GM12892 (cell line): ENCODE measurements at regions not wholly inside any gene's neighbourhood (a gene's known extent, or its start where the extent isn't known, plus 50 kb on each side); places are given as distances from the start of the nearest gene placed in this dataset.

Experiments
- POLR2A ChIP-seq: IDR thresholded peaks from 2 replicates; pipeline ENCODE4 v1.6.1; 2011; ENCODE audit warnings: low read depth, low read length, control low read depth
- POLR2AphosphoS5 ChIP-seq: IDR thresholded peaks from 2 replicates; pipeline ENCODE4 v1.6.1; 2011; ENCODE audit warnings: low read depth, low read length, control low read depth
- TAF1 ChIP-seq: IDR thresholded peaks from 2 replicates; pipeline ENCODE4 v1.6.1; 2011; ENCODE audit warnings: low read depth, mild to moderate bottlenecking, control low read depth, low read length, borderline replicate concordance

DNA sequence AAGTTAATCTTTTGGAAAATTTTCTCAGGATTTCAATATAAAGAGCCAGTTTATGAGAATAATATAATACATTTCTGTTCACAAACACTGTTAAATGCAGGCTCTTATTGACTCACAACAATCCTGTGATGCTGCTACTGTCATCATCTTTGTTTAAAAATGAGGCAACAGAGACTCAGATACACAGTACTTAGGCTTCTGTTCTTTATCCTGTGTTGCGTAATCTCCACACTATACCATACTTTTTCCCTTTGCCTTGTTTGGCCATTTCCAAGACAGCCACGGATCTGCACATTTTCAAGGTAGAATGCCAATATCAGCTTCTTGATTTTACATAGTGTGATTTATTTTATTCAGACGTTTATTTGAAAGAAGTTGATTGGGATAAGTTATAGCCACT is 699.0 kb upstream of the CITED2 start:
- no peak for TF ChIP-seq POLR2A
- no peak for TF ChIP-seq POLR2AphosphoS5
- no peak for TF ChIP-seq TAF1
